Right lobe of liver (tissue), 6 donors: ENCODE measurements at regions not wholly inside any gene's neighbourhood (a gene's known extent, or its start where the extent isn't known, plus 50 kb on each side); places are given as distances from the start of the nearest gene placed in this dataset.

ENCODE experiments used
- ATAC-seq, 4 donors: fragments of 200-7000 bp; cut with Tn5 transposase; one replicate each; pipeline ENCODE4 v1.9.1; 2020; ENCODE audit warnings: mild to moderate bottlenecking in 4 of 4, moderate library complexity in 4 of 4
- DNase-seq, 3 donors: peaks; one replicate each; pipeline ENCODE4 v3.0.0-alpha.2; 2020
- H3K27ac ChIP-seq, 3 donors: fragments of 200-600 bp; one replicate each; pipeline ENCODE4 v1.8.0; 2022
- H3K27me3 ChIP-seq, 2 donors: fragments of 200-600 bp; one replicate each; pipeline ENCODE4 v1.8.0; 2022
- H3K36me3 ChIP-seq, 4 donors: fragments of 200-600 bp; sonication (generic) in 1 of 4; one replicate each; pipeline versions ENCODE4 v1.5.1 to v1.8.0; 2017 to 2022; ENCODE audit warnings: control low read depth in 1 of 4
- H3K4me1 ChIP-seq, 4 donors: fragments of 200-600 bp; sonication (generic) in 1 of 4; one replicate each; pipeline versions ENCODE4 v1.5.1 to v1.8.0; 2017 to 2022; ENCODE audit warnings: control low read depth in 1 of 4
- H3K4me3 ChIP-seq, 3 donors: fragments of 200-600 bp; one replicate each; pipeline ENCODE4 v1.8.0; 2022
- H3K9me3 ChIP-seq, 4 donors: fragments of 200-600 bp; sonication (generic) in 1 of 4; one replicate each; pipeline versions ENCODE4 v1.5.1 to v1.8.0; 2017 to 2022; ENCODE audit warnings: control low read depth in 1 of 4
- POLR2A ChIP-seq: fragments of 450-650 bp; IDR thresholded peaks from one replicate; pipeline ENCODE4 v1.6.1; 2017; ENCODE audit warnings: antibody characterized with exemption, mild to moderate bottlenecking
- whole genome bisulfite sequencing: methylation state at CpG from one replicate; pipeline ENCODE4 v1.1.6; 2018; ENCODE audit warnings: low coverage, low lambda C conversion rate; ENCODE audit not compliant: insufficient coverage; ENCODE audit errors: missing lambda C conversion rate; 5-methylcytosine and 5-hydroxymethylcytosine counted together
- intact Hi-C, 2 donors: fragments of 100-400 bp; cut with DNase I; formaldehyde crosslinking; loops; one replicate each; pipeline versions ENCODE4 v1.11.2 to v1.14.1; 2022
- TF ChIP-seq, protein P1 (sequence below), 4 donors: fragments of 200-600 bp in 3 of 4; fragments of 450-650 bp in 1 of 4; IDR thresholded peaks; one replicate each; pipeline versions ENCODE4 v1.5.1 to v1.8.0; 2016 to 2022; ENCODE audit warnings: antibody characterized with exemption in 4 of 4, mild to moderate bottlenecking in 2 of 4
- donor health status: DM: no; HTN: yes; CAD: no.
- donor health status: DM: no; HTN: no; CAD: no.
- donor health status: DM: no; HTN: no; CAD: no.
- donor health status: DM: no; HTN: yes; CAD: no.
- donor health status: DM: no; HTN: yes; CAD: no.

- Histone ChIP-seq H3K4me3 (no peak overlapping the region), H3K4me1 (no peaks in the 10 kb centered on the region), H3K9me3 (no peaks in the 10 kb centered on the region), H3K36me3 (no peaks in the 10 kb centered on the region), H3K27ac (no peak overlapping the region), H3K27me3 (no peaks in the 10 kb centered on the region)
- 84% methylated on average over 3 of the region's 3 CpGs for WGBS
- ATAC-seq (no peak), DNase-seq (no peak)
- intact Hi-C loops = no loop called here
- TF ChIP-seq, protein P1, sequence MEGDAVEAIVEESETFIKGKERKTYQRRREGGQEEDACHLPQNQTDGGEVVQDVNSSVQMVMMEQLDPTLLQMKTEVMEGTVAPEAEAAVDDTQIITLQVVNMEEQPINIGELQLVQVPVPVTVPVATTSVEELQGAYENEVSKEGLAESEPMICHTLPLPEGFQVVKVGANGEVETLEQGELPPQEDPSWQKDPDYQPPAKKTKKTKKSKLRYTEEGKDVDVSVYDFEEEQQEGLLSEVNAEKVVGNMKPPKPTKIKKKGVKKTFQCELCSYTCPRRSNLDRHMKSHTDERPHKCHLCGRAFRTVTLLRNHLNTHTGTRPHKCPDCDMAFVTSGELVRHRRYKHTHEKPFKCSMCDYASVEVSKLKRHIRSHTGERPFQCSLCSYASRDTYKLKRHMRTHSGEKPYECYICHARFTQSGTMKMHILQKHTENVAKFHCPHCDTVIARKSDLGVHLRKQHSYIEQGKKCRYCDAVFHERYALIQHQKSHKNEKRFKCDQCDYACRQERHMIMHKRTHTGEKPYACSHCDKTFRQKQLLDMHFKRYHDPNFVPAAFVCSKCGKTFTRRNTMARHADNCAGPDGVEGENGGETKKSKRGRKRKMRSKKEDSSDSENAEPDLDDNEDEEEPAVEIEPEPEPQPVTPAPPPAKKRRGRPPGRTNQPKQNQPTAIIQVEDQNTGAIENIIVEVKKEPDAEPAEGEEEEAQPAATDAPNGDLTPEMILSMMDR (IDR thresholded peaks at IDR 0.05) = no peak
Measured at GRCh38 chr2:62435720-62436119, 70.3 kb downstream of the TMEM17 start.

DNA sequence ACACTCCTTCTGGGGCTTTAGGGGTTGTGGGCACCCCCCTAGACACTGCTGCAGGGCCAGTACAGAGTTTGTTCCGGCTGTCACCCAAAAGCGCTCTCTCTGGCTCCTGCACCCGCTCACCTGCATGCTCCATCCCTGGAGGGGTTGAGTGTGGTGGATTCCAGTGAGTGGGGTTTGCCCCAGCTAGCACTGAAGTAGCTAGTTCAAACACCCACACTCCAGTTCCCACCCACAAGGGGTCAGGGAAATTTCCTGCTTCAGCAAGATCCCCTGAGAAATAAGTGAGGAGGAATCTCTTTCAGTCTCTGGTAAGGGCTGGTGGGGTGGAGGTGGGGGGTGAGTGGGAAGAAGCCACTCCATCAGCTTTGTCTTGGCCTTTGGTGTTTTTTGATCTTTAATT lies 73.6 kb downstream of the TMEM17 start:
- H3K4me3 ChIP-seq = no peak overlapping the region
- H3K4me1 ChIP-seq = no peaks in the 10 kb centered on the region
- no peaks in the 10 kb centered on the region for H3K36me3 ChIP-seq
- ATAC-seq = no peak
- no peak for DNase-seq
- TF ChIP-seq POLR2A = no peak
- TF ChIP-seq, protein P1 (IDR thresholded peaks at IDR 0.05) = no peak
- H3K9me3 ChIP-seq = no peaks in the 10 kb centered on the region
- H3K27ac ChIP-seq = no peak overlapping the region
- H3K27me3 ChIP-seq = no peaks in the 10 kb centered on the region
- WGBS = no CpG with 5 or more reads among the region's 3 CpGs
- intact Hi-C loops = no loop called here

GRCh38 chr2:62431512-62431911 lies 74.5 kb downstream of the TMEM17 start:
- Histone ChIP-seq H3K27ac (no peak overlapping the region), H3K36me3 (no peaks in the 10 kb centered on the region), H3K27me3 (no peaks in the 10 kb centered on the region), H3K4me1 (no peaks in the 10 kb centered on the region), H3K4me3 (no peak overlapping the region), H3K9me3 (no peaks in the 10 kb centered on the region)
- WGBS = 67% methylated on average over 1 of the region's 3 CpGs
- TF ChIP-seq POLR2A = no peak
- TF ChIP-seq, protein P1 (IDR thresholded peaks at IDR 0.05) = no peak
- intact Hi-C loops = no loop called here
- DNase-seq (no peak), ATAC-seq (no peak)

DNA sequence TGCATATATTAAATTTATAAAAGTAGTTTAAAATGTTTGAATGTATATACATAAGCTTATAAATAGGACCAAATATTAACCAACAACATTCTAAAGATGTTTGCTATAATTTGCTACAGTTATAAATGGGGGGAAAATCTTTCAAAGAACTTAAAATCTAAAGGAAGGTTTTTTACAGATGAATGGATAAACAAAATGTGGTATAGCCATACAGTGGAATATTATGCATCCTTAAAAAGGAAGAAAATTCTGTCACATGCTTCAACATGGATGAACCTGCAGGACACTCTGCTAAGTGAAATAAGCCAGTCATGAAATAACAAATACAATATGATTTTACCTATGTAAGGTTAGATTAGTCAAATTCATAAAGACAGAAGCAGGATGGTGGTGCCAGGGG lies 75.8 kb downstream of the TMEM17 start:
- no peaks in the 10 kb centered on the region for H3K9me3 ChIP-seq
- ATAC-seq (no peak), DNase-seq (no peak)
- intact Hi-C loops = no loop called here
- no peak for TF ChIP-seq POLR2A
- TF ChIP-seq, protein P1 (IDR thresholded peaks at IDR 0.05) = no peak
- H3K27me3 ChIP-seq = no peaks in the 10 kb centered on the region
- no peak overlapping the region for H3K27ac ChIP-seq
- H3K36me3 ChIP-seq = no peaks in the 10 kb centered on the region
- no peak overlapping the region for H3K4me3 ChIP-seq
- H3K4me1 ChIP-seq = no peaks in the 10 kb centered on the region

GRCh38 chr2:62427146-62427545 lies 78.8 kb downstream of the TMEM17 start:
- Histone ChIP-seq H3K27me3 (no peaks in the 10 kb centered on the region), H3K27ac (no peak overlapping the region), H3K4me3 (no peak overlapping the region), H3K4me1 (no peaks in the 10 kb centered on the region), H3K9me3 (no peaks in the 10 kb centered on the region), H3K36me3 (no peaks in the 10 kb centered on the region)
- intact Hi-C loops = no loop called here
- no peak for DNase-seq
- no peak for ATAC-seq
- TF ChIP-seq POLR2A = no peak
- TF ChIP-seq, protein P1 (IDR thresholded peaks at IDR 0.05) = no peak
- WGBS = 90% methylated on average over 9 of the region's 9 CpGs
